ENCODE measurements at regions not wholly inside any gene's neighbourhood (a gene's known extent, or its start where the extent isn't known, plus 50 kb on each side); places are given as distances from the start of the nearest gene placed in this dataset.

- TF ChIP-seq CTCF (IDR thresholded peaks at IDR 0.05), result no peak
- no peak for TF ChIP-seq EZH2 (IDR thresholded peaks at IDR 0.05; ENCODE audit: borderline replicate concordance, insufficient read depth, low read depth, low read length, poor library complexity, severe bottlenecking)
Observed at GRCh38 chr13:54367639-54368271, 1339.1 kb downstream of the OLFM4 start.

Measured in B cell (primary cell).